Esophagus muscularis mucosa (tissue), 3 donors: ENCODE measurements at regions not wholly inside any gene's neighbourhood (a gene's known extent, or its start where the extent isn't known, plus 50 kb on each side); places are given as distances from the start of the nearest gene placed in this dataset.

Source experiments
- CTCF ChIP-seq, 3 experiments: fragments of 200-600 bp in 2 of 3; fragments of 450-650 bp in 1 of 3; sonication (generic) in 2 of 3; IDR thresholded peaks; one replicate each; pipeline ENCODE4 v1.5.1; 2017 to 2019; ENCODE audit warnings: antibody characterized with exemption in 3 of 3, mild to moderate bottlenecking in 2 of 3, moderate library complexity in 1 of 3
- POLR2A ChIP-seq: fragments of 450-650 bp; IDR thresholded peaks from one replicate; pipeline ENCODE4 v1.6.1; 2017; ENCODE audit warnings: antibody characterized with exemption, moderate library complexity, mild to moderate bottlenecking, low read depth
- POLR2AphosphoS5 ChIP-seq, 2 donors: sonication (generic); formaldehyde crosslinking; IDR thresholded peaks; one replicate each; pipeline ENCODE4 v1.6.1; 2017; ENCODE audit warnings: antibody characterized with exemption in 2 of 2

DNA sequence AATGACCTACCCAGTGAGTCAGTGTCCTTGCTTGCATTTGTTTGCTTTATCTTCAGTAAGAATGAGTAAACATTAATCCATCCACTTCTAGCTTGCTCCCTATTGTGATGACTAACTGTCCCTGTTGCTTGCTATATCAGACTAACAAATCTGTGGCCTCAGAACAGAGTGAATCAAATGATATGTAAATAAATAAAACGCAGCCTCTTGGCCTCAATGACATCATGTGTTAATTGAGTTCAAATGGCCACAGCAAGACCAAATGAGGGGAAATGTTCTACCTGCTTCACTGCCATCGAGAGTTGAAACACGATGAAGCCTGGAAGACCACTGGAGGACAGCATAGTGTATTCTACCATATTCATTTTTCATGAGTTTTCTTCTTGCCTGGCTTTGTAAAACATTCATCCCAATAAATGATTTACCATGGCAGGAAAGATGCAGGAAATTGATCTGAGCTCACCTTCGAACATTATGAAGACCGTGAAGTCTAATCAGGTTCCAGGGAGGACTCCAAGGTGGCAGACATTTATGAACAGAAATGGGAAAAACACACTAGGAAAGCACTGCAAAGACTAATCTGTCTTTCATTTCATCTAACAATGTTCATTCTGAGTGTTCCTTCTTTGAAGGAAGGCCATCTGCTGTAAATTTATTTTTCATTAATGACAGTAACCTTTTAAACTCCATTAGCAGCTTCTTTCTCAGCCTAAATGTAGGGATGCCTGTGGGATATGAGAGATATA lies 1144.5 kb downstream of the TUSC7 start:
- no peak for TF ChIP-seq CTCF (IDR thresholded peaks at IDR 0.05)
- no peak for TF ChIP-seq POLR2A
- no peak for TF ChIP-seq POLR2AphosphoS5 (IDR thresholded peaks at IDR 0.05)
